HepG2 (cell line): ENCODE measurements at regions not wholly inside any gene's neighbourhood (a gene's known extent, or its start where the extent isn't known, plus 50 kb on each side); places are given as distances from the start of the nearest gene placed in this dataset.
A peak's percentile ranks its signal among the peaks of the same experiment; 100 is the strongest.

Experiments
- ATAC-seq: fragments of 200-7000 bp; cut with Tn5 transposase; 3 replicates; pipeline ENCODE4 v1.9.1; 2020; ENCODE audit warnings: mild to moderate bottlenecking, moderate library complexity
- BruUV-seq: library from RNA; stranded (reverse); fragments of 400-500 nt; replicated peaks from 2 replicates; lab custom pipeline; 2021; lab: Mats Ljungman, UMichigan
- CTCF ChIA-PET: fragments of 300-600 bp; formaldehyde crosslinking; extraction: SDS; loops from one replicate; lab custom pipeline; 2021; ENCODE audit warnings: low total read pairs, inconsistent platforms, low intra/inter-chr PET ratio; lab: Yijun Ruan, JAX
- POLR2A ChIA-PET: fragments of 350-600 bp; sonication (Branson Sonifier 250); formaldehyde crosslinking; loops from one replicate; lab custom pipeline; 2020; ENCODE audit warnings: antibody characterized with exemption, inconsistent platforms; lab: Yijun Ruan, JAX
- DNase-seq: peaks from one replicate; pipeline ENCODE4 v3.0.0-alpha.2; 2015; ENCODE audit warnings: low spot score
- FAIRE-seq: peaks from 3 replicates; lab custom pipeline; 2011; peaks lifted over from hg19 to GRCh38; lab: Jason Lieb, UNC
- H2AFZ ChIP-seq: one replicate; pipeline ENCODE4 v1.6.1; 2011; ENCODE audit warnings: low read length, inconsistent platforms
- H3K27ac ChIP-seq: fragments of 300-600 bp; 3 replicates; pipeline ENCODE4 v1.8.0; 2011; ENCODE audit warnings: mixed run types, mild to moderate bottlenecking, mixed read lengths, low read length, inconsistent platforms; ENCODE audit not compliant: insufficient read depth; ENCODE audit errors: extremely low read length
- H3K27me3 ChIP-seq, 2 experiments: fragments of 200-600 bp in 1 of 2; 2 replicates in 1 of 2; 3 replicates in 1 of 2; pipeline versions ENCODE4 v1.6.0 to v1.8.0; 2011; ENCODE audit warnings: low read length in 2 of 2, mild to moderate bottlenecking in 2 of 2, moderate library complexity in 2 of 2, inconsistent platforms in 1 of 2; ENCODE audit not compliant: insufficient read depth in 2 of 2, control insufficient read depth in 1 of 2
- H3K36me3 ChIP-seq, 2 experiments: fragments of 200-600 bp in 1 of 2; replicated peaks in 1 of 2; 2 replicates in 1 of 2; 3 replicates in 1 of 2; pipeline versions ENCODE4 v1.5.1 to v1.8.0; 2011; ENCODE audit warnings: low read length in 2 of 2, inconsistent platforms in 1 of 2; ENCODE audit not compliant: insufficient read depth in 2 of 2, control insufficient read depth in 1 of 2
- H3K4me1 ChIP-seq: 2 replicates; pipeline ENCODE4 v1.5.1; 2012; ENCODE audit warnings: low read length, inconsistent platforms; ENCODE audit not compliant: insufficient read depth
- H3K4me2 ChIP-seq: 2 replicates; pipeline ENCODE4 v1.6.0; 2011; ENCODE audit warnings: low read depth, low read length, inconsistent platforms
- H3K4me3 ChIP-seq, 3 experiments: fragments of 200-600 bp in 1 of 3; sonication (generic), shearing (Covaris generic) in 1 of 3; replicated peaks in 1 of 3; 2 replicates each; pipeline ENCODE4 v1.5.1; 2011 to 2016; ENCODE audit warnings: low read length in 3 of 3, inconsistent platforms in 2 of 3, low read depth in 2 of 3, mild to moderate bottlenecking in 2 of 3, control low read depth in 1 of 3, mixed read lengths in 1 of 3; ENCODE audit not compliant: insufficient read depth in 1 of 3
- H3K79me2 ChIP-seq: one replicate; pipeline ENCODE4 v1.6.1; 2011; ENCODE audit warnings: low read length, inconsistent platforms; ENCODE audit not compliant: insufficient read depth
- H3K9ac ChIP-seq: 2 replicates; pipeline ENCODE4 v1.6.0; 2011; ENCODE audit warnings: mild to moderate bottlenecking, low read depth, low read length, inconsistent platforms; ENCODE audit not compliant: insufficient read depth
- H3K9me3 ChIP-seq: 2 replicates; pipeline ENCODE4 v1.5.1; 2012; ENCODE audit warnings: mild to moderate bottlenecking, low read length
- H4K20me1 ChIP-seq: 2 replicates; pipeline ENCODE4 v1.6.0; 2011; ENCODE audit warnings: inconsistent platforms, mild to moderate bottlenecking, low read length, moderate library complexity; ENCODE audit not compliant: insufficient read depth
- ARID5B ChIP-seq: IDR thresholded peaks from 2 replicates; pipeline ENCODE4 v1.4.0; 2020; ENCODE audit warnings: mild to moderate bottlenecking, missing genetic modification reagents
- FLYWCH1 ChIP-seq: sonication (generic); formaldehyde crosslinking; IDR thresholded peaks from 2 replicates; pipeline ENCODE4 v1.8.1; 2023; ENCODE audit warnings: mild to moderate bottlenecking, missing genetic modification reagents
- MIER2 ChIP-seq: IDR thresholded peaks from 2 replicates; pipeline ENCODE4 v1.6.1; 2016; ENCODE audit warnings: missing biosample characterization, missing genetic modification reagents
- REST ChIP-seq, 2 experiments: IDR thresholded peaks; 2 replicates each; pipeline ENCODE4 v1.6.1; 2011 to 2012; ENCODE audit warnings: low read length in 2 of 2, borderline replicate concordance in 1 of 2, low read depth in 1 of 2, mild to moderate bottlenecking in 1 of 2, moderate library complexity in 1 of 2
- XBP1 ChIP-seq: sonication (generic); formaldehyde crosslinking; IDR thresholded peaks from 2 replicates; pipeline ENCODE4 v1.5.0; 2020; ENCODE audit warnings: missing genetic modification reagents
- ZNF772 ChIP-seq: sonication (generic); formaldehyde crosslinking; IDR thresholded peaks from 2 replicates; pipeline ENCODE4 v1.5.0; 2020; ENCODE audit warnings: mild to moderate bottlenecking, missing genetic modification reagents
- WGBS: methylation state at CpG from one replicate; pipeline ENCODE4 v1.1.6; 2017; ENCODE audit warnings: low lambda C conversion rate; 5-methylcytosine and 5-hydroxymethylcytosine counted together
- in situ Hi-C: cut with HindIII; loops from 2 replicates; pipeline ENCODE4 v1.10.0; 2017; ENCODE audit warnings: low pct_unique_long_range_greater_than_20kb; ENCODE audit not compliant: extremely low pct_ligation_motif_present
- intact Hi-C: fragments of 100-400 bp; cut with micrococcal nuclease; formaldehyde crosslinking; loops from one replicate; pipeline ENCODE4 v1.10.0; 2022; ENCODE audit not compliant: unreplicated experiment

- POLR2A ChIA-PET, result no interaction called here
- Histone ChIP-seq H3K79me2 (no peaks in the 10 kb centered on the region), H3K4me1 (no peaks in the 10 kb centered on the region), H3K4me2 (no peak overlapping the region), H2AFZ (no peak overlapping the region), H3K36me3 (no peaks in the 10 kb centered on the region), H3K9me3 (no peaks in the 10 kb centered on the region), H3K4me3 (no peak overlapping the region), H3K27ac (no peak overlapping the region)
- no peak for ATAC-seq
- CTCF ChIA-PET, result no interaction called here
- no peak for TF ChIP-seq ZNF772 (CRISPR knock-in tag)
- TF ChIP-seq MIER2, result peak; percentile 93
- TF ChIP-seq FLYWCH1, result no peak
- peak; percentile 68 to 92 for TF ChIP-seq REST (IDR thresholded peaks at IDR 0.05; ENCODE audit: borderline replicate concordance in 1 of 2, low read depth in 1 of 2, low read length in 2 of 2)
- no peak for TF ChIP-seq XBP1 (CRISPR knock-in tag)
- no peak for TF ChIP-seq ARID5B (CRISPR knock-in tag)
- TF ChIP-seq, all 625 proteins: peak for 2
- no peak for DNase-seq
- Histone ChIP-seq H4K20me1 (0 out of 2 replicates have a peak, but pooled peaks cover 9% of the 10 kb centered on the region), H3K9ac (no peak overlapping the region), H3K27me3 (peaks cover 22 to 90% of the 10 kb centered on the region in 2 experiments)
- intact Hi-C loops (no loop called here), in situ Hi-C loops (loop anchor here (10.0 to 25.0 kb wide), 2 partner anchors 217 to 394 kb away; no protein-coding TSS in a partner anchor)
- WGBS, result 0% methylated on average over 8 of the region's 14 CpGs
- no TSS peak for BruUV-seq
- FAIRE-seq, result no peak
Measured at GRCh38 chr12:131618303-131618658, 92.6 kb upstream of the SFSWAP start.
